CD4-positive, alpha-beta memory T cell (primary cell): ENCODE measurements at regions not wholly inside any gene's neighbourhood (a gene's known extent, or its start where the extent isn't known, plus 50 kb on each side); places are given as distances from the start of the nearest gene placed in this dataset.

Experiments used
- CTCF ChIA-PET: fragments of 350-600 bp; sonication (Branson Sonifier 250); formaldehyde crosslinking; loops from one replicate; lab custom pipeline; 2021; ENCODE audit warnings: inconsistent platforms; ENCODE audit not compliant: partially characterized antibody; lab: Charles Lee
- POLR2A ChIA-PET: fragments of 350-600 bp; sonication (Branson Sonifier 250); formaldehyde crosslinking; loops from one replicate; lab custom pipeline; 2021; ENCODE audit not compliant: partially characterized antibody; lab: Charles Lee
- DNase-seq, 5 donors: peaks; one replicate each; pipeline versions ENCODE4 v3.0.0 to v3.0.0-alpha.2; 2020 to 2022; ENCODE audit warnings: mixed read lengths in 1 of 5
- H3K27ac ChIP-seq: one replicate; pipeline ENCODE4 v1.7.0; 2013; ENCODE audit warnings: low read depth, low read length
- H3K27me3 ChIP-seq: 2 replicates; pipeline ENCODE4 v1.7.0; 2013; ENCODE audit warnings: mild to moderate bottlenecking, low read length, moderate library complexity; ENCODE audit not compliant: insufficient read depth
- H3K36me3 ChIP-seq: 2 replicates; pipeline ENCODE4 v1.7.0; 2013; ENCODE audit warnings: mild to moderate bottlenecking, low read length, moderate library complexity; ENCODE audit not compliant: insufficient read depth
- H3K4me1 ChIP-seq: 2 replicates; pipeline ENCODE4 v1.7.0; 2013; ENCODE audit warnings: mild to moderate bottlenecking, low read length, moderate library complexity; ENCODE audit not compliant: insufficient read depth
- H3K4me3 ChIP-seq, 2 donors: one replicate each; pipeline ENCODE4 v1.7.0; 2013; ENCODE audit warnings: low read length in 2 of 2, mild to moderate bottlenecking in 1 of 2
- H3K9me3 ChIP-seq, 2 donors: one replicate each; pipeline ENCODE4 v1.7.0; 2013; ENCODE audit warnings: low read length in 2 of 2, control low read depth in 1 of 2; ENCODE audit not compliant: control insufficient read depth in 1 of 2
- H3K27ac Mint-ChIP-seq, 7 donors: one replicate each; pipeline ENCODE4 v1.8.0; 2020 to 2021; ENCODE audit warnings: mixed read lengths in 7 of 7, mild to moderate bottlenecking in 6 of 7, inconsistent platforms in 3 of 7, moderate library complexity in 3 of 7
- H3K27me3 Mint-ChIP-seq, 2 donors: one replicate each; pipeline ENCODE4 v1.8.0; 2020 to 2021; ENCODE audit warnings: mixed read lengths in 2 of 2
- H3K36me3 Mint-ChIP-seq, 2 donors: one replicate each; pipeline ENCODE4 v1.8.0; 2020 to 2021; ENCODE audit warnings: mixed read lengths in 2 of 2, inconsistent platforms in 1 of 2, mild to moderate bottlenecking in 1 of 2
- H3K4me1 Mint-ChIP-seq, 4 donors: one replicate each; pipeline ENCODE4 v1.8.0; 2020 to 2021; ENCODE audit warnings: mixed read lengths in 4 of 4, mild to moderate bottlenecking in 1 of 4
- H3K4me3 Mint-ChIP-seq, 8 donors: one replicate each; pipeline ENCODE4 v1.8.0; 2020 to 2021; ENCODE audit warnings: mixed read lengths in 8 of 8, mild to moderate bottlenecking in 7 of 8, moderate library complexity in 6 of 8, inconsistent platforms in 3 of 8
- H3K9me3 Mint-ChIP-seq, 8 donors: one replicate each; pipeline ENCODE4 v1.8.0; 2020 to 2021; ENCODE audit warnings: mixed read lengths in 8 of 8, mild to moderate bottlenecking in 5 of 8, inconsistent platforms in 3 of 8, moderate library complexity in 1 of 8
- intact Hi-C: fragments of 100-400 bp; cut with micrococcal nuclease; formaldehyde crosslinking; loops from one replicate; pipeline ENCODE4 v1.15.1; 2023

DNA sequence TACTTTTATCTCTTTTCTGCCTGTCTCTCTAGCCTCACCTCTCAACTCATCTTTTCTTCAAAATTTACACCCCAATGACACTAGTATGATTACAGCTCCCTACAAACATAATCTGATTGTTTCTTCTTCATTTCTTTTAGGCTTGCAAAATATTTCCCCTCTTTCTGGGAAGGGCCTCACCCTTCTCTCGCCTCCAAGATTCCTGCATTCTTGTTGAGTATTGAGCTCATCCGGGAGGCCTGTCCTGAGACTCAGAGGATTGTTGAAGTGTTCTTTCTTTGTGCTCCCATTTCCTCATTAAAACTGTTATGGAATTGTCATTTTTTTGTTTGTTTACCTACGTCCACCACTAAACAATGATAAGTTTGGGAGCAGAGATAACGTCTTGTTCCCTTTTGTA lies 99.1 kb upstream of the CHRM3 start:
- no peak for DNase-seq
- no peaks in the 10 kb centered on the region for H3K36me3 ChIP-seq
- POLR2A ChIA-PET: no interaction called here
- H3K9me3 ChIP-seq: no peaks in the 10 kb centered on the region
- Mint-ChIP-seq H3K4me1 (peaks cover 0 to 1% (median 0%) of the 10 kb centered on the region in 4 donors), H3K27me3 (peaks cover 3 to 4% of the 10 kb centered on the region in 2 donors), H3K36me3 (no peaks in the 10 kb centered on the region), H3K27ac (peak overlapping the region in 1 of 7 donors; percentile 73), H3K4me3 (no peak overlapping the region), H3K9me3 (peaks cover 0 to 6% (median 0%) of the 10 kb centered on the region in 8 donors)
- CTCF ChIA-PET: no interaction called here
- H3K27ac ChIP-seq: no peak overlapping the region
- intact Hi-C loops: no loop called here
- H3K4me3 ChIP-seq: no peak overlapping the region
- H3K4me1 ChIP-seq: no peaks in the 10 kb centered on the region
- no peaks in the 10 kb centered on the region for H3K27me3 ChIP-seq

DNA sequence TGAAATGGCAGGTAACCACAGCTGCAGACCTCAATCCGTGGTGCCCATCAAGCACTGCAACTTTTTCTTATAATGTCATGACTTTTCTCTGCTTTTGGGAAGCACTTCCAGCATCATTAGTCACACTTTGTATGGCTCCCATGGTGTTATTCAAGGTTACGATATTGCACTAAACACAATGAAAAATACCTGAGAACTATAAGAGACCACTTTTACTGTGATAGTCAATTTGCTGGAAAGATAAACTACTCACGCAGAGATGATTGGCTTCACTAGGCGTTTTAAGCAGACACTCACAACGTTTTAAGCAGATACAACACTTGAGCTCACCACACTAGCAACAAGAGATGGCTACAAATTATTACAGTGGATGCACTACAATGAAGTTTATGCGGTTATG lies 103.2 kb upstream of the CHRM3 start:
- intact Hi-C loops: no loop called here
- H3K9me3 Mint-ChIP-seq: peaks cover 0 to 5% (median 0%) of the 10 kb centered on the region in 8 donors
- H3K27ac ChIP-seq: no peak overlapping the region
- peaks cover 0 to 1% of the 10 kb centered on the region in 2 donors for H3K27me3 Mint-ChIP-seq
- H3K9me3 ChIP-seq: no peaks in the 10 kb centered on the region
- no peak overlapping the region for H3K4me3 Mint-ChIP-seq
- H3K4me3 ChIP-seq: no peak overlapping the region
- no peaks in the 10 kb centered on the region for H3K4me1 ChIP-seq
- H3K36me3 Mint-ChIP-seq: no peaks in the 10 kb centered on the region
- ChIA-PET POLR2A (no interaction called here), CTCF (no interaction called here)
- H3K27me3 ChIP-seq: no peaks in the 10 kb centered on the region
- H3K36me3 ChIP-seq: no peaks in the 10 kb centered on the region
- peaks cover 0 to 1% (median 0%) of the 10 kb centered on the region in 4 donors for H3K4me1 Mint-ChIP-seq
- no peak overlapping the region for H3K27ac Mint-ChIP-seq
- no peak for DNase-seq

DNA sequence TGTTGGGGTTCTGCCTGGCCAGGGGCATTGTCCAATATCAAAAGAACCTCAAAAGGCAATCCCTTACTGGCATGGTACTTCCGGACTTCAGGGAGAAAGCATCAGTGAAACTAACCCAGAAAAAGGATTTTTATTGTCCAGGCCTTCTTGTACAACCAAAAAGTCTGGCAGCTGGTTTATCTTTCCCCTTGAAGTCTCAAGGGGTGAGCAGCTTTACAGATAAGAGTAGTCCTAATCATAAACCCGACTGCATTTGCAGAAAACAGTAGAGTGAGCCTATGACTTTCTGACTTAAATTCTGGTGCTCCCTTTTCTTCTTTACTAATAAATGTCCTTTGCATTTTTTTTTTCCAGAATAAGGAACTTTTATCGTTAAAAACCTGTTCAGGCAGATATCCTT lies 104.0 kb upstream of the CHRM3 start:
- Mint-ChIP-seq H3K36me3 (no peaks in the 10 kb centered on the region), H3K27ac (no peak overlapping the region), H3K27me3 (peaks cover 1 to 2% of the 10 kb centered on the region in 2 donors), H3K9me3 (peaks cover 0 to 5% (median 0%) of the 10 kb centered on the region in 8 donors), H3K4me3 (no peak overlapping the region), H3K4me1 (peaks cover 0 to 1% (median 0%) of the 10 kb centered on the region in 4 donors)
- CTCF ChIA-PET: no interaction called here
- H3K27me3 ChIP-seq: no peaks in the 10 kb centered on the region
- intact Hi-C loops: no loop called here
- H3K4me1 ChIP-seq: no peaks in the 10 kb centered on the region
- no peaks in the 10 kb centered on the region for H3K9me3 ChIP-seq
- DNase-seq: no peak
- no peak overlapping the region for H3K4me3 ChIP-seq
- no peak overlapping the region for H3K27ac ChIP-seq
- H3K36me3 ChIP-seq: no peaks in the 10 kb centered on the region
- POLR2A ChIA-PET: no interaction called here

DNA sequence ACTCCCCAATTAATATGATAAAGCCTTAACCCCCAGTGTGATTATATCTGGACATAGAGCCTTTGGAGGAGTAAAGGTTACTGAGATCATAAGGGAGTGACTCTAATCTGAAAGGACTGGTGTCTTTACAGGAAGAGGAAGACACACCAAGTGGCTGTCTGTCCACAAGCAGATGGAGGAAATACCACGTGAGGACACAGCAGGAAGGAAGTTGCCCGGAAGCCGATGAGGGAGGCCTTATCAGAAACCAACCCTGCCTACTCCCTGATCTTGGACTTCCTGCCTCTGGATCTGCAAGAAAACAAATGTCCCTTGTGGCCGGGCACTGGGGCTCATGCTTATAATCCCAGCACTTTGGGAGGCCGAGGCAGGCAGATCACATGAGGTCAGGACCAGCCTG lies 110.3 kb upstream of the CHRM3 start:
- POLR2A ChIA-PET: no interaction called here
- CTCF ChIA-PET: no interaction called here
- no peaks in the 10 kb centered on the region for H3K4me1 Mint-ChIP-seq
- Histone ChIP-seq H3K4me3 (no peak overlapping the region), H3K36me3 (no peaks in the 10 kb centered on the region), H3K27ac (no peak overlapping the region), H3K27me3 (no peaks in the 10 kb centered on the region), H3K9me3 (no peaks in the 10 kb centered on the region), H3K4me1 (no peaks in the 10 kb centered on the region)
- H3K36me3 Mint-ChIP-seq: no peaks in the 10 kb centered on the region
- intact Hi-C loops: no loop called here
- peaks cover 0 to 10% (median 1%) of the 10 kb centered on the region in 8 donors for H3K9me3 Mint-ChIP-seq
- H3K27me3 Mint-ChIP-seq: peaks cover 0 to 4% of the 10 kb centered on the region in 2 donors
- no peak overlapping the region for H3K27ac Mint-ChIP-seq
- no peak for DNase-seq
- H3K4me3 Mint-ChIP-seq: no peak overlapping the region

DNA sequence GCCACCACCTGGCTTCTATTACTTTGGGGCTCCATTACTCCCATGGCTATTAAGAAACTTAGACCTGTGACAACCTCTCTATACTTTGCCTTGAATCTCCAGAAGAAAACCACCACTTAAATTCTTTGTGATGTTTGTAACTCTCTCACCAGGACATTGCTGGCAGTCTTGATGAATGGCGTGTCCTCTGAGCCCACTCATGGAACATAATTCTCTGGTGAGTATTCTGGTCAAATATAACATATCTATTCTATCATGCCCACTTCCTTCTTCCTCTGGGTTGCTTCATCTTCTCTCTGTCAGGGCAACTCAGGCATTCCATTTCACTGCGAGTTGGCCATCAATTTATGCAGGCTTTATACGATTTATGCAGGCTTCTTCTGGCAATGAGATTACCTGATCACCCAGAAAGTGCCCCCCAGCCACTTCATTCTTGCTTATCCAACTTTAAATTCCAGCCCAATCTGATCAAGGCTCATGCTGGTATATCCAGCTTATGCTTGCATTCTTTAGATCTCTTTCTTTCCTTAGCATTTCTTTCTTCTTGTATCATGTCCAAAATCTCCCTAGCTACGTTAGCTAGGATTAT lies 112.0 kb upstream of the CHRM3 start:
- no peak overlapping the region for H3K4me3 Mint-ChIP-seq
- intact Hi-C loops: no loop called here
- H3K27me3 ChIP-seq: no peaks in the 10 kb centered on the region

DNA sequence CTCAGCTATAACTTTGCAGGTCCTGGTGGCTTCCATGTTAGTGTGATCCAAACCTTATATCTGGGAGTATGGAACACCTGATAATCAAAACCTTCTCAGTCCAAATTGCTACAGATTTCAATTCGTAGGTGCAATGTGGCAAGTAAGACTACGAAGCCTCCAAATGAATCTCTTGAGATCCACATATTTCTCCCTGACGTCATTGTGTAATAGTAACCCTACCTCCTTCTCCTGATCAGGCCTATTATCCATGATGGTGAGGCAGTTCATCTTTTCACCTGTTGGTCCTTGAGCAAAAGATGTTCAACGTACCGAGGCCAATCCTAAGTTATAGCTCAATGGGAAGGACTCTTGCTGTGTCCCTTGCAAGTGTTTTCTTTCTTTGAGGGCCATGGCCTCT lies 115.9 kb upstream of the CHRM3 start:
- H3K9me3 Mint-ChIP-seq: peaks cover 0 to 10% (median 1%) of the 10 kb centered on the region in 8 donors
- Histone ChIP-seq H3K9me3 (no peaks in the 10 kb centered on the region), H3K4me1 (no peaks in the 10 kb centered on the region), H3K27ac (no peak overlapping the region), H3K27me3 (no peaks in the 10 kb centered on the region), H3K36me3 (no peaks in the 10 kb centered on the region), H3K4me3 (no peak overlapping the region)
- ChIA-PET CTCF (no interaction called here), POLR2A (no interaction called here)
- no peak overlapping the region for H3K4me3 Mint-ChIP-seq
- intact Hi-C loops: no loop called here
- H3K36me3 Mint-ChIP-seq: no peaks in the 10 kb centered on the region
- no peak for DNase-seq
- H3K27ac Mint-ChIP-seq: no peak overlapping the region
- peaks cover 0 to 2% of the 10 kb centered on the region in 2 donors for H3K27me3 Mint-ChIP-seq
- no peaks in the 10 kb centered on the region for H3K4me1 Mint-ChIP-seq

More for the DNA sequence above, 112.0 kb upstream of the CHRM3 start:
- H3K27ac ChIP-seq: no peak overlapping the region
- H3K27me3 Mint-ChIP-seq: peaks cover 0 to 4% of the 10 kb centered on the region in 2 donors
- POLR2A ChIA-PET: no interaction called here
- H3K4me1 ChIP-seq: no peaks in the 10 kb centered on the region
- H3K9me3 Mint-ChIP-seq: peaks cover 0 to 10% (median 1%) of the 10 kb centered on the region in 8 donors
- H3K27ac Mint-ChIP-seq: peak overlapping the region in 1 of 7 donors; percentile 7
- H3K36me3 Mint-ChIP-seq: no peaks in the 10 kb centered on the region
- CTCF ChIA-PET: no interaction called here
- H3K4me3 ChIP-seq: no peak overlapping the region
- no peaks in the 10 kb centered on the region for H3K4me1 Mint-ChIP-seq
- no peak for DNase-seq
- no peaks in the 10 kb centered on the region for H3K36me3 ChIP-seq
- no peaks in the 10 kb centered on the region for H3K9me3 ChIP-seq

DNA sequence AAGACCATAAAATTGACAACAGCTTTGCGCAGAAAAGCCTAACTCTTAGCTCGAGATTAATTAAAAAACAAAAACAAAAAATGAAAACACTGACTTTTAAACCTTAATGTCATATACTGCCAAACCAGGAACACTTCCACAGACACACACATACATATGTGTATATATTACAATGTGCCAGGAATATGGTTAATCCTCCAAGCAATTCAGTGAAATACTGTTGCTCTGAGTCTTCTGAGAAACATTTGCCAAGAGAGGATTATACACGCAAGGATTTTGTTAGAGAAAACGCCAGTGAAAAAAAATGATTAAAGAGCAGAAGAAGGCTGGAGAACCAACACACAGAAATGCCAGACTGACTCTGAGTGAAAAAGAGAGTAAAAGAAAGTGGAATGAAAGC lies 116.7 kb upstream of the CHRM3 start:
- CTCF ChIA-PET: no interaction called here
- Histone ChIP-seq H3K27ac (no peak overlapping the region), H3K4me1 (no peaks in the 10 kb centered on the region), H3K9me3 (no peaks in the 10 kb centered on the region), H3K27me3 (no peaks in the 10 kb centered on the region), H3K4me3 (no peak overlapping the region), H3K36me3 (no peaks in the 10 kb centered on the region)
- no peaks in the 10 kb centered on the region for H3K36me3 Mint-ChIP-seq
- H3K9me3 Mint-ChIP-seq: peaks cover 0 to 9% (median 1%) of the 10 kb centered on the region in 8 donors
- H3K4me3 Mint-ChIP-seq: no peak overlapping the region
- H3K27me3 Mint-ChIP-seq: peaks cover 0 to 2% of the 10 kb centered on the region in 2 donors
- POLR2A ChIA-PET: no interaction called here
- no peaks in the 10 kb centered on the region for H3K4me1 Mint-ChIP-seq
- no peak overlapping the region for H3K27ac Mint-ChIP-seq
- intact Hi-C loops: no loop called here
- DNase-seq: no peak
